ENCODE measurements at regions not wholly inside any gene's neighbourhood (a gene's known extent, or its start where the extent isn't known, plus 50 kb on each side); places are given as distances from the start of the nearest gene placed in this dataset.

DNA sequence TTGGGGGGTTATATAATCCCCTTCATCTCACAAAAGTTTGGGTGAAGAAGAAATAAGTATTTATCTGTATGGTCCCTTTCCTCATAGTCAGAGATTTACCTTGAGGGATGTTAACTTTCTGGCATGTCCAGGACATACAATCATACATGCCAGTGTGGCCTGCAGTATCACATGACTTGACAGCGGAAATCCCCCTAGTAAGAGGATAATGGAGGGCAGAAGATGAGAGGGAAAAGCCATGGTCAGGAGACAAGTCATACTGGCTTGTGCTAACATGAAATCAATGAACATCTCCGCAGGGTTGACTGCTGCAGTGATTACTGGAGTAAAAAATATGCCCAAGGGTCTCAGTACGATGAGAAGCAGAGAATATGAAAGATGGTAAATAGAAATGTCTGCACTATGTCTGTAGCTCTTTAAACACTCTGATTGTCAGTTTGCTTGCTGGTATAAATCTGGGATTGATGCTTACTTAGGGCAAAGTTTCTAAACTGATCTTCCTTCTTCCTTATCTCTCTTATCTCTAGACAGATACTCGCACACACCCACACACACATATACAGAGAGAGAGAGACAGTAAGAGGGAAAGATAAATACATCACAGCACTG lies 1385.6 kb upstream of the ADGRL3 start:
- no peaks in the 10 kb centered on the region for H3K36me3 ChIP-seq (replicated peaks)
- H3K27me3 ChIP-seq (replicated peaks): no peaks in the 10 kb centered on the region
- in situ Hi-C loops (cut with HindIII; ENCODE audit: low pct_ligation_motif_present, low sequenced_read_pairs): no loop called here
- H3K4me3 ChIP-seq (ENCODE audit: low read depth, low read length): no peak overlapping the region
- no peak for DNase-seq
- TF ChIP-seq, protein P1, sequence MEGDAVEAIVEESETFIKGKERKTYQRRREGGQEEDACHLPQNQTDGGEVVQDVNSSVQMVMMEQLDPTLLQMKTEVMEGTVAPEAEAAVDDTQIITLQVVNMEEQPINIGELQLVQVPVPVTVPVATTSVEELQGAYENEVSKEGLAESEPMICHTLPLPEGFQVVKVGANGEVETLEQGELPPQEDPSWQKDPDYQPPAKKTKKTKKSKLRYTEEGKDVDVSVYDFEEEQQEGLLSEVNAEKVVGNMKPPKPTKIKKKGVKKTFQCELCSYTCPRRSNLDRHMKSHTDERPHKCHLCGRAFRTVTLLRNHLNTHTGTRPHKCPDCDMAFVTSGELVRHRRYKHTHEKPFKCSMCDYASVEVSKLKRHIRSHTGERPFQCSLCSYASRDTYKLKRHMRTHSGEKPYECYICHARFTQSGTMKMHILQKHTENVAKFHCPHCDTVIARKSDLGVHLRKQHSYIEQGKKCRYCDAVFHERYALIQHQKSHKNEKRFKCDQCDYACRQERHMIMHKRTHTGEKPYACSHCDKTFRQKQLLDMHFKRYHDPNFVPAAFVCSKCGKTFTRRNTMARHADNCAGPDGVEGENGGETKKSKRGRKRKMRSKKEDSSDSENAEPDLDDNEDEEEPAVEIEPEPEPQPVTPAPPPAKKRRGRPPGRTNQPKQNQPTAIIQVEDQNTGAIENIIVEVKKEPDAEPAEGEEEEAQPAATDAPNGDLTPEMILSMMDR (IDR thresholded peaks at IDR 0.05; ENCODE audit: low read depth, low read length, missing control alignments): no peak
- H3K27ac ChIP-seq: no peak overlapping the region

DNA sequence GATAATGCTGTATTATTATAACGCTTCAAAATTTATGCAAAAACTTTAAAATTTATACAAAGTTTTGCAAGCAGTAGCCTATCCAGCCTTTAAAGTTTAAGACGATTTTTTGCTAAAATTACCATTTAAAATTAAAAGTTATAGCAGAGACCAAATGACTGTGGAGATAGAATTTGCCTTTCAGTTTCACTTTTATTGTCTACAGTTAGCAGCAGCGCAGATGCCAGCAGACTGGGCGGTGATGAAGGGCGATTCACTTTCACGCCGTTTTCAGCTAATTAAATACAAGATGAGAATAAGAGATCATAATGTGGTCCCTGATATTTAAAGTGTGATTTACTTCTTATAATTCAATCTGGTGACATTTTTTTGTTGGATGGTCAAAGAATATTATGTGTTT lies 1381.5 kb upstream of the ADGRL3 start:
- TF ChIP-seq, protein P1 (IDR thresholded peaks at IDR 0.05; ENCODE audit: low read depth, low read length, missing control alignments): no peak
- no peak for DNase-seq
- in situ Hi-C loops (cut with HindIII; ENCODE audit: low pct_ligation_motif_present, low sequenced_read_pairs): no loop called here
- Histone ChIP-seq H3K27ac (no peak overlapping the region), H3K36me3 (replicated peaks) (no peaks in the 10 kb centered on the region), H3K27me3 (replicated peaks) (no peaks in the 10 kb centered on the region), H3K4me3 (ENCODE audit: low read depth, low read length) (no peak overlapping the region)

DNA sequence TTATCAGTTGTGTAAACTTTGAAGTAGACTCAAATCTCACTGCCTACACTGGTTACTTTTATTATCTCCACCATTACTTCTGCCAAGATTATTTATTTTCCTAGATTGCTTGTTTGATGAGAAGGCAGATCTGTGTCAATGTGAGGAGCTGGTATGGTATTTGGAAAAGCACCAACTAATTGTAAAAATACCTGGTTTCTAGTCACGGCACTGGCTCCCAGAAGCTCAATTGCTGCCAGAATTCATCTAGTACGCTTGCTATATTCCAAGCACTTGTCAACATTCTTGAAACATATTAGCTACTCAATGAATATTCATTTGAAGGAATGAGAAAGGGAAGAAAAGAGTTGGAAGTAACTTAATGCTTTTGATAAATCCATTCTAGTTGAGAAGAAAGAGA lies 1376.8 kb upstream of the ADGRL3 start:
- no peaks in the 10 kb centered on the region for H3K36me3 ChIP-seq (replicated peaks)
- no peak overlapping the region for H3K27ac ChIP-seq
- TF ChIP-seq, protein P1 (IDR thresholded peaks at IDR 0.05; ENCODE audit: low read depth, low read length, missing control alignments): no peak
- H3K4me3 ChIP-seq (ENCODE audit: low read depth, low read length): no peak overlapping the region
- no peaks in the 10 kb centered on the region for H3K27me3 ChIP-seq (replicated peaks)
- DNase-seq: no peak
- in situ Hi-C loops (cut with HindIII; ENCODE audit: low pct_ligation_motif_present, low sequenced_read_pairs): no loop called here

DNA sequence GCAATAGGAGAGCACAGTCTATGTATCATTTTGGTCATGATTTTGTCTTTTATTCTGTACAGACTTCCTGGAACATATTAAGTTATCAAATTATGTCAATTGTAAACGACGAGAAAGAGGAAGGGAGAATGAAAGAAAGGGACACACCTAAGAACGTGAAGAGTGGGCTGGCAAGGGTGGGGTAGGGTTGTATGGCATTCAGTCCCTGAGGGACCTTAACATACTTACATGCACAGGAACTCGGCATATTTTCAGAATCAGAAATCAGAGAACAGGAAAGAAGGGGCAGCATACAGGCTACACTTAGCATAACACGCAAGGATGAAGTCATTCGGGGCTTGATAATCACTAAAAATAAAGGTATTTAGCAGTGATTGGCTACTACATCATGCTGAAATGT lies 1375.0 kb upstream of the ADGRL3 start:
- TF ChIP-seq, protein P1 (IDR thresholded peaks at IDR 0.05; ENCODE audit: low read depth, low read length, missing control alignments): no peak
- in situ Hi-C loops (cut with HindIII; ENCODE audit: low pct_ligation_motif_present, low sequenced_read_pairs): no loop called here
- Histone ChIP-seq H3K27me3 (replicated peaks) (no peaks in the 10 kb centered on the region), H3K4me3 (ENCODE audit: low read depth, low read length) (no peak overlapping the region), H3K36me3 (replicated peaks) (no peaks in the 10 kb centered on the region), H3K27ac (no peak overlapping the region)
- DNase-seq: no peak

DNA sequence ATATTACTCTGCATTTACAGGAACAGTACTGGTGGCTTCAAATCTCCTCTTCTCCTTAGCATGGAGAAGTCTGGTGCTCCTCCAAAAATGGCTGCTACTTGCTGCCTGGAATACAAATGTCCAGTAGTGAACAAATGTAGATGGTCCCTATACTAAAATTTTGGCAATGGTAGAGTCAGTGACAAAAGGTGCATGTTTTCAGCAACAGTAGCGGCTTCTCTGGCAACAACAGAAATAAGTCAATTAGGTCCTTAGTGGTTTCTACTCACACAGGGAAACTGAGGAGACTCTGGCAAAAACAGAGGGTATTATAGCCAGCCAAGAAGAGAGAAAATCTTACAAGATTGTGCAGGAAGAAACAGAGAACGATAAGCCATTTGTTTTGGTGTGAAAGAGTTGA lies 1368.4 kb upstream of the ADGRL3 start:
- H3K36me3 ChIP-seq (replicated peaks): no peaks in the 10 kb centered on the region
- no peak for DNase-seq
- H3K4me3 ChIP-seq (ENCODE audit: low read depth, low read length): no peak overlapping the region
- H3K27me3 ChIP-seq (replicated peaks): no peaks in the 10 kb centered on the region
- TF ChIP-seq, protein P1 (IDR thresholded peaks at IDR 0.05; ENCODE audit: low read depth, low read length, missing control alignments): no peak
- no peak overlapping the region for H3K27ac ChIP-seq
- in situ Hi-C loops (cut with HindIII; ENCODE audit: low pct_ligation_motif_present, low sequenced_read_pairs): no loop called here

DNA sequence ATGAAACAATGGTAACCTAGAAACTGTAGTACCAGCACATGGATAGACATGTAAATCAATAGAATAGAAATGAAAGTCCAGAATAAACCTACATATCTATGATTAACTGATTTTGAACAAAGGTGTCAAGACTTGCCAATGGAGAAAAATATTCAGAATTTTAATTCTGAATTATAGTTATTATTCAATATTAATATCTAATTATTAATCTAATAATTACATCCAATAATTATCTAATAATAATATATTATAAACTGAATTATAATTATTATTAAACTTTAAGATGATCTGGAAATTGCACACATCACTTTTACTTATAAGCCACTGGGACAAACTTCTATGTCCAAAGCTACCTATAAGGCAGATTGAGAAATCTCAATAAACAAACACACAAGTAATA lies 1365.2 kb upstream of the ADGRL3 start:
- no peak for DNase-seq
- no peak overlapping the region for H3K27ac ChIP-seq
- TF ChIP-seq, protein P1 (IDR thresholded peaks at IDR 0.05; ENCODE audit: low read depth, low read length, missing control alignments): no peak
- in situ Hi-C loops (cut with HindIII; ENCODE audit: low pct_ligation_motif_present, low sequenced_read_pairs): no loop called here
- no peak overlapping the region for H3K4me3 ChIP-seq (ENCODE audit: low read depth, low read length)
- no peaks in the 10 kb centered on the region for H3K27me3 ChIP-seq (replicated peaks)
- no peaks in the 10 kb centered on the region for H3K36me3 ChIP-seq (replicated peaks)
